SK-N-SH (cell line): ENCODE measurements at regions not wholly inside any gene's neighbourhood (a gene's known extent, or its start where the extent isn't known, plus 50 kb on each side); places are given as distances from the start of the nearest gene placed in this dataset.

ENCODE experiments used
- CTCF ChIA-PET: fragments of 300-600, 350-600 bp; formaldehyde crosslinking; extraction: SDS; loops from one replicate; lab custom pipeline; 2021; lab: Yijun Ruan, JAX
- POLR2A ChIA-PET: fragments of 350-600 bp; sonication (Branson Sonifier 250); formaldehyde crosslinking; extraction: SDS; loops from one replicate; lab custom pipeline; 2020; ENCODE audit warnings: antibody characterized with exemption, inconsistent platforms; lab: Yijun Ruan, JAX
- DNase-seq: peaks from one replicate; pipeline ENCODE4 v3.0.0; 2012
- H2AFZ ChIP-seq: fragments of 200-600 bp; sonication (generic); 2 replicates; pipeline ENCODE4 v1.8.1; 2016; ENCODE audit warnings: antibody characterized with exemption, mild to moderate bottlenecking, low read depth
- H3F3A ChIP-seq: fragments of 200-600 bp; sonication (generic); replicated peaks from 2 replicates; pipeline ENCODE3; 2016; ENCODE audit warnings: antibody characterized with exemption, mild to moderate bottlenecking; ENCODE audit not compliant: insufficient read depth
- H3K27ac ChIP-seq, 2 experiments: fragments of 200-500 bp in 1 of 2; fragments of 200-600 bp in 1 of 2; sonication (Bioruptor generic) in 1 of 2; sonication (generic), shearing (Covaris generic) in 1 of 2; 2 replicates each; pipeline versions ENCODE4 v1.5.1 to v1.6.1; 2014 to 2016; ENCODE audit warnings: low read depth in 2 of 2, inconsistent platforms in 1 of 2, low read length in 1 of 2, mild to moderate bottlenecking in 1 of 2, mixed read lengths in 1 of 2
- H3K27me3 ChIP-seq: fragments of 200-600 bp; sonication (generic), shearing (Covaris generic); 2 replicates; pipeline ENCODE4 v1.6.1; 2016; ENCODE audit warnings: mixed run types; ENCODE audit not compliant: insufficient read depth
- H3K36me3 ChIP-seq, 2 experiments: fragments of 200-500 bp in 1 of 2; fragments of 200-600 bp in 1 of 2; sonication (Bioruptor generic) in 1 of 2; sonication (generic) in 1 of 2; replicated peaks in 1 of 2; 2 replicates each; pipeline versions ENCODE3 to v1.5.1; 2014 to 2016; ENCODE audit warnings: low read length in 1 of 2, mild to moderate bottlenecking in 1 of 2; ENCODE audit not compliant: insufficient read depth in 2 of 2, control insufficient read depth in 1 of 2
- H3K4me1 ChIP-seq, 2 experiments: fragments of 200-500 bp in 1 of 2; fragments of 200-600 bp in 1 of 2; sonication (Bioruptor generic) in 1 of 2; sonication (generic), shearing (Covaris generic) in 1 of 2; 2 replicates each; pipeline versions ENCODE4 v1.5.1 to v1.6.1; 2014 to 2016; ENCODE audit warnings: low read depth in 1 of 2, low read length in 1 of 2, mixed run types in 1 of 2; ENCODE audit not compliant: insufficient read depth in 2 of 2, control insufficient read depth in 1 of 2
- H3K4me2 ChIP-seq: fragments of 200-600 bp; sonication (generic), shearing (Covaris generic); 2 replicates; pipeline ENCODE4 v1.6.1; 2017; ENCODE audit warnings: mixed run types
- H3K4me3 ChIP-seq, 2 experiments: fragments of 200-500 bp in 1 of 2; fragments of 200-600 bp in 1 of 2; sonication (Bioruptor generic) in 1 of 2; sonication (generic), shearing (Covaris generic) in 1 of 2; 2 replicates each; pipeline versions ENCODE4 v1.5.1 to v1.8.1; 2014 to 2016; ENCODE audit warnings: low read depth in 2 of 2, inconsistent platforms in 1 of 2, low read length in 1 of 2, mild to moderate bottlenecking in 1 of 2, mixed read lengths in 1 of 2, moderate library complexity in 1 of 2
- H3K79me2 ChIP-seq: fragments of 200-600 bp; sonication (generic); 2 replicates; pipeline ENCODE4 v1.8.1; 2017; ENCODE audit warnings: mild to moderate bottlenecking; ENCODE audit not compliant: insufficient read depth
- H3K9ac ChIP-seq: fragments of 200-600 bp; sonication (generic); 2 replicates; pipeline ENCODE4 v1.6.1; 2017; ENCODE audit warnings: mixed run types
- H3K9me2 ChIP-seq: fragments of 200-600 bp; sonication (generic); 2 replicates; pipeline ENCODE4 v1.6.1; 2017; ENCODE audit warnings: mixed run types
- H3K9me3 ChIP-seq: fragments of 200-600 bp; sonication (generic); 2 replicates; pipeline ENCODE4 v1.6.1; 2017; ENCODE audit warnings: mixed run types, mild to moderate bottlenecking, moderate library complexity
- H4K20me1 ChIP-seq: fragments of 200-600 bp; sonication (generic); 2 replicates; pipeline ENCODE4 v1.6.1; 2017; ENCODE audit warnings: mild to moderate bottlenecking, mixed run types; ENCODE audit not compliant: insufficient read depth
- CHD2 ChIP-seq: fragments of 150-350 bp; IDR thresholded peaks from 2 replicates; pipeline ENCODE4 v1.6.1; 2018; ENCODE audit warnings: low read length; ENCODE audit not compliant: partially characterized antibody
- EP300 ChIP-seq, 2 experiments: IDR thresholded peaks; 2 replicates each; pipeline versions ENCODE4 v1.4.0 to v1.6.1; 2012; ENCODE audit warnings: borderline replicate concordance in 1 of 2, low read depth in 1 of 2, low read length in 1 of 2
- EZH2phosphoT487 ChIP-seq: fragments of 200-600 bp; sonication (generic); IDR thresholded peaks from 2 replicates; pipeline ENCODE4 v1.6.1; 2017; ENCODE audit warnings: low read depth, mixed run types, mild to moderate bottlenecking, antibody characterized with exemption, moderate library complexity, borderline replicate concordance
- FOSL2 ChIP-seq: IDR thresholded peaks from 2 replicates; pipeline ENCODE4 v1.4.0; 2012; ENCODE audit warnings: low read depth, mild to moderate bottlenecking, moderate library complexity, borderline replicate concordance
- FOXM1 ChIP-seq: IDR thresholded peaks from 2 replicates; pipeline ENCODE4 v1.4.0; 2012; ENCODE audit warnings: low read depth, mild to moderate bottlenecking
- GABPA ChIP-seq: IDR thresholded peaks from 2 replicates; pipeline ENCODE4 v1.4.0; 2012; ENCODE audit warnings: low read depth, mild to moderate bottlenecking
- GATA2 ChIP-seq: sonication (generic); formaldehyde crosslinking; IDR thresholded peaks from 2 replicates; pipeline ENCODE4 v1.5.0; 2020; ENCODE audit warnings: mild to moderate bottlenecking, missing genetic modification reagents
- MEF2A ChIP-seq: IDR thresholded peaks from 2 replicates; pipeline ENCODE4 v1.4.0; 2012; ENCODE audit warnings: low read depth, borderline replicate concordance
- MXI1 ChIP-seq: IDR thresholded peaks from 2 replicates; pipeline ENCODE4 v1.6.1; 2012; ENCODE audit warnings: mild to moderate bottlenecking, low read depth, low read length, improper control_type of control experiment
- NRF1 ChIP-seq: IDR thresholded peaks from 2 replicates; pipeline ENCODE4 v1.6.1; 2012; ENCODE audit warnings: low read depth, mild to moderate bottlenecking, low read length
- RCOR1 ChIP-seq: fragments of 150-350 bp; IDR thresholded peaks from 2 replicates; pipeline ENCODE4 v1.6.1; 2017; ENCODE audit warnings: antibody characterized with exemption, low read length
- RFX5 ChIP-seq: IDR thresholded peaks from 2 replicates; pipeline ENCODE4 v1.6.1; 2012; ENCODE audit warnings: mild to moderate bottlenecking, improper control_type of control experiment, low read length
- SIN3A ChIP-seq: IDR thresholded peaks from 2 replicates; pipeline ENCODE4 v1.6.1; 2012; ENCODE audit warnings: low read depth, mild to moderate bottlenecking, low read length, moderate library complexity, borderline replicate concordance
- SMC3 ChIP-seq: IDR thresholded peaks from 2 replicates; pipeline ENCODE4 v1.6.1; 2012; ENCODE audit warnings: low read depth, low read length, improper control_type of control experiment
- TAF1 ChIP-seq: IDR thresholded peaks from 2 replicates; pipeline ENCODE4 v1.6.1; 2012; ENCODE audit warnings: low read depth, mild to moderate bottlenecking, low read length, moderate library complexity, borderline replicate concordance
- WGBS: methylation state at CpG from one replicate; pipeline ENCODE4 v1.1.6; 2017; ENCODE audit warnings: low lambda C conversion rate; 5-methylcytosine and 5-hydroxymethylcytosine counted together
- TF ChIP-seq, protein P1 (sequence below): fragments of 200-600 bp; sonication (generic); IDR thresholded peaks from 2 replicates; pipeline ENCODE4 v1.6.1; 2017; ENCODE audit warnings: antibody characterized with exemption, mild to moderate bottlenecking, moderate library complexity
- TF ChIP-seq, protein P2 (sequence below): IDR thresholded peaks from 2 replicates; pipeline ENCODE4 v1.4.0; 2012; ENCODE audit warnings: low read depth, borderline replicate concordance
- TF ChIP-seq, protein P3 (sequence below): IDR thresholded peaks from 2 replicates; pipeline ENCODE4 v1.4.0; 2012; ENCODE audit warnings: low read depth, borderline replicate concordance
- TF ChIP-seq, protein P4 (sequence below): fragments of 150-350 bp; IDR thresholded peaks from 2 replicates; pipeline ENCODE4 v1.6.1; 2016; ENCODE audit warnings: mild to moderate bottlenecking, low read depth, low read length
- TF ChIP-seq, protein P5 (sequence below): IDR thresholded peaks from 2 replicates; pipeline ENCODE4 v1.6.1; 2012; ENCODE audit warnings: mild to moderate bottlenecking, low read depth, low read length, moderate library complexity
- TF ChIP-seq, protein P6 (sequence below): IDR thresholded peaks from 2 replicates; pipeline ENCODE4; 2012

DNA sequence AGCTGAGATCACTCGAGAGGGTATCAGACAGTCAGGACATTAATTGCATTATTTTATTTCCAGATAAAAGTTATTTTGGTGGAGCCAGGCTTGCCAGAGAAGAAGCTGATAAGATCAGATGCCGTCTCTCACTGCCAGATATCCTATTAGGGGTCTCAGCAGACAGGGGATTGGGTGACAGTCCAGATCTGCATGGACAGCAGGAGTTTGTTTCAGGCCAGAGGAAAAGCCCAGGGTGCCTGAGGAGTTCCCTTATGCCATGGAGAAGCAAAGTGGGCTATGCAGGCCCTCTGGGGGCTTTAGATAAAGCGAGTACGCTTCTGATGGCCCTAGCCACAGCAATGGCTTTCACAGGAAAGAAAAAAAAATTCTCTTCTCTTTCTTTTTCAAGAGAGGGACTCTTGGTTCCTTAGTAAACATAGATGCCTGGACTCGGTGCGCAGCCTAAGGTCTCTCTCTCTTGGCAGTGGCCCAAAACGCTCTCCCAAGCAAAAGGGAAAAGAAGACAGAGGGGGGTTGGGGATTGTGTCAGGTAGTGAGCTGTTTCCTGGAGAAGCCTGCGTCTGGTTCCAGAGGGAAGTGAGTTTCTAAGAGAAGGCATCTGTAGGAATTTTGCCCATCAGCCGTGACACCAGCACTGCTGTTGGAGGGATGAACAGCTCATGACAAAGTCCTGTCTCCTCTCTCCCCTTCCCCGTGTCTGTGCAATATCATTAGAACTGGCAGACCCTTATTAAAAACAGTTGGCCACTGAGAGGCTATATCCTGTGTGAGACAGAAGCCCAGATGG is 166.3 kb upstream of the FOXF1 start:
- H3K4me2 ChIP-seq = peak overlapping the region; percentile 66
- H3K4me3 ChIP-seq = peak overlapping the region in 1 of 2 experiments; percentile 40; a peak in 2 of 4 replicates
- TF ChIP-seq, protein P1, sequence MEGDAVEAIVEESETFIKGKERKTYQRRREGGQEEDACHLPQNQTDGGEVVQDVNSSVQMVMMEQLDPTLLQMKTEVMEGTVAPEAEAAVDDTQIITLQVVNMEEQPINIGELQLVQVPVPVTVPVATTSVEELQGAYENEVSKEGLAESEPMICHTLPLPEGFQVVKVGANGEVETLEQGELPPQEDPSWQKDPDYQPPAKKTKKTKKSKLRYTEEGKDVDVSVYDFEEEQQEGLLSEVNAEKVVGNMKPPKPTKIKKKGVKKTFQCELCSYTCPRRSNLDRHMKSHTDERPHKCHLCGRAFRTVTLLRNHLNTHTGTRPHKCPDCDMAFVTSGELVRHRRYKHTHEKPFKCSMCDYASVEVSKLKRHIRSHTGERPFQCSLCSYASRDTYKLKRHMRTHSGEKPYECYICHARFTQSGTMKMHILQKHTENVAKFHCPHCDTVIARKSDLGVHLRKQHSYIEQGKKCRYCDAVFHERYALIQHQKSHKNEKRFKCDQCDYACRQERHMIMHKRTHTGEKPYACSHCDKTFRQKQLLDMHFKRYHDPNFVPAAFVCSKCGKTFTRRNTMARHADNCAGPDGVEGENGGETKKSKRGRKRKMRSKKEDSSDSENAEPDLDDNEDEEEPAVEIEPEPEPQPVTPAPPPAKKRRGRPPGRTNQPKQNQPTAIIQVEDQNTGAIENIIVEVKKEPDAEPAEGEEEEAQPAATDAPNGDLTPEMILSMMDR = no peak
- TF ChIP-seq MXI1 = 0 out of 2 replicates have a peak, but pooled peaks have one; percentile 27
- 0 out of 2 replicates have a peak, but pooled peaks have one; percentile 17 for TF ChIP-seq RCOR1
- TF ChIP-seq GABPA = no peak
- no peak for TF ChIP-seq MEF2A
- no peak for TF ChIP-seq TAF1
- no peak for TF ChIP-seq RFX5
- no peak for TF ChIP-seq NRF1
- TF ChIP-seq, protein P2, sequence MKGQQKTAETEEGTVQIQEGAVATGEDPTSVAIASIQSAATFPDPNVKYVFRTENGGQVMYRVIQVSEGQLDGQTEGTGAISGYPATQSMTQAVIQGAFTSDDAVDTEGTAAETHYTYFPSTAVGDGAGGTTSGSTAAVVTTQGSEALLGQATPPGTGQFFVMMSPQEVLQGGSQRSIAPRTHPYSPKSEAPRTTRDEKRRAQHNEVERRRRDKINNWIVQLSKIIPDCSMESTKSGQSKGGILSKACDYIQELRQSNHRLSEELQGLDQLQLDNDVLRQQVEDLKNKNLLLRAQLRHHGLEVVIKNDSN = no peak
- TF ChIP-seq, protein P3, sequence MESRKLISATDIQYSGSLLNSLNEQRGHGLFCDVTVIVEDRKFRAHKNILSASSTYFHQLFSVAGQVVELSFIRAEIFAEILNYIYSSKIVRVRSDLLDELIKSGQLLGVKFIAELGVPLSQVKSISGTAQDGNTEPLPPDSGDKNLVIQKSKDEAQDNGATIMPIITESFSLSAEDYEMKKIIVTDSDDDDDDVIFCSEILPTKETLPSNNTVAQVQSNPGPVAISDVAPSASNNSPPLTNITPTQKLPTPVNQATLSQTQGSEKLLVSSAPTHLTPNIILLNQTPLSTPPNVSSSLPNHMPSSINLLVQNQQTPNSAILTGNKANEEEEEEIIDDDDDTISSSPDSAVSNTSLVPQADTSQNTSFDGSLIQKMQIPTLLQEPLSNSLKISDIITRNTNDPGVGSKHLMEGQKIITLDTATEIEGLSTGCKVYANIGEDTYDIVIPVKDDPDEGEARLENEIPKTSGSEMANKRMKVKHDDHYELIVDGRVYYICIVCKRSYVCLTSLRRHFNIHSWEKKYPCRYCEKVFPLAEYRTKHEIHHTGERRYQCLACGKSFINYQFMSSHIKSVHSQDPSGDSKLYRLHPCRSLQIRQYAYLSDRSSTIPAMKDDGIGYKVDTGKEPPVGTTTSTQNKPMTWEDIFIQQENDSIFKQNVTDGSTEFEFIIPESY = no peak
- TF ChIP-seq, protein P4, sequence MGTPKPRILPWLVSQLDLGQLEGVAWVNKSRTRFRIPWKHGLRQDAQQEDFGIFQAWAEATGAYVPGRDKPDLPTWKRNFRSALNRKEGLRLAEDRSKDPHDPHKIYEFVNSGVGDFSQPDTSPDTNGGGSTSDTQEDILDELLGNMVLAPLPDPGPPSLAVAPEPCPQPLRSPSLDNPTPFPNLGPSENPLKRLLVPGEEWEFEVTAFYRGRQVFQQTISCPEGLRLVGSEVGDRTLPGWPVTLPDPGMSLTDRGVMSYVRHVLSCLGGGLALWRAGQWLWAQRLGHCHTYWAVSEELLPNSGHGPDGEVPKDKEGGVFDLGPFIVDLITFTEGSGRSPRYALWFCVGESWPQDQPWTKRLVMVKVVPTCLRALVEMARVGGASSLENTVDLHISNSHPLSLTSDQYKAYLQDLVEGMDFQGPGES = no peak
- no peak for TF ChIP-seq CHD2
- TF ChIP-seq, protein P5, sequence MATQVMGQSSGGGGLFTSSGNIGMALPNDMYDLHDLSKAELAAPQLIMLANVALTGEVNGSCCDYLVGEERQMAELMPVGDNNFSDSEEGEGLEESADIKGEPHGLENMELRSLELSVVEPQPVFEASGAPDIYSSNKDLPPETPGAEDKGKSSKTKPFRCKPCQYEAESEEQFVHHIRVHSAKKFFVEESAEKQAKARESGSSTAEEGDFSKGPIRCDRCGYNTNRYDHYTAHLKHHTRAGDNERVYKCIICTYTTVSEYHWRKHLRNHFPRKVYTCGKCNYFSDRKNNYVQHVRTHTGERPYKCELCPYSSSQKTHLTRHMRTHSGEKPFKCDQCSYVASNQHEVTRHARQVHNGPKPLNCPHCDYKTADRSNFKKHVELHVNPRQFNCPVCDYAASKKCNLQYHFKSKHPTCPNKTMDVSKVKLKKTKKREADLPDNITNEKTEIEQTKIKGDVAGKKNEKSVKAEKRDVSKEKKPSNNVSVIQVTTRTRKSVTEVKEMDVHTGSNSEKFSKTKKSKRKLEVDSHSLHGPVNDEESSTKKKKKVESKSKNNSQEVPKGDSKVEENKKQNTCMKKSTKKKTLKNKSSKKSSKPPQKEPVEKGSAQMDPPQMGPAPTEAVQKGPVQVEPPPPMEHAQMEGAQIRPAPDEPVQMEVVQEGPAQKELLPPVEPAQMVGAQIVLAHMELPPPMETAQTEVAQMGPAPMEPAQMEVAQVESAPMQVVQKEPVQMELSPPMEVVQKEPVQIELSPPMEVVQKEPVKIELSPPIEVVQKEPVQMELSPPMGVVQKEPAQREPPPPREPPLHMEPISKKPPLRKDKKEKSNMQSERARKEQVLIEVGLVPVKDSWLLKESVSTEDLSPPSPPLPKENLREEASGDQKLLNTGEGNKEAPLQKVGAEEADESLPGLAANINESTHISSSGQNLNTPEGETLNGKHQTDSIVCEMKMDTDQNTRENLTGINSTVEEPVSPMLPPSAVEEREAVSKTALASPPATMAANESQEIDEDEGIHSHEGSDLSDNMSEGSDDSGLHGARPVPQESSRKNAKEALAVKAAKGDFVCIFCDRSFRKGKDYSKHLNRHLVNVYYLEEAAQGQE = no peak
- peak in 1 of 2 experiments; percentile 8; a peak in 1 of 4 replicates for TF ChIP-seq EP300 (IDR thresholded peaks at IDR 0.05; ENCODE audit: borderline replicate concordance in 1 of 2, low read depth in 1 of 2, low read length in 1 of 2)
- TF ChIP-seq EZH2phosphoT487 = no peak
- TF ChIP-seq FOXM1 = no peak
- TF ChIP-seq, protein P6, sequence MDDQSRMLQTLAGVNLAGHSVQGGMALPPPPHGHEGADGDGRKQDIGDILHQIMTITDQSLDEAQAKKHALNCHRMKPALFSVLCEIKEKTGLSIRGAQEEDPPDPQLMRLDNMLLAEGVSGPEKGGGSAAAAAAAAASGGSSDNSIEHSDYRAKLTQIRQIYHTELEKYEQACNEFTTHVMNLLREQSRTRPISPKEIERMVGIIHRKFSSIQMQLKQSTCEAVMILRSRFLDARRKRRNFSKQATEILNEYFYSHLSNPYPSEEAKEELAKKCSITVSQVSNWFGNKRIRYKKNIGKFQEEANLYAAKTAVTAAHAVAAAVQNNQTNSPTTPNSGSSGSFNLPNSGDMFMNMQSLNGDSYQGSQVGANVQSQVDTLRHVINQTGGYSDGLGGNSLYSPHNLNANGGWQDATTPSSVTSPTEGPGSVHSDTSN = peak; percentile 49; the same call in 1 of the 2 replicates
- no peak for TF ChIP-seq FOSL2
- peak; percentile 68 for TF ChIP-seq GATA2 (CRISPR knock-in tag)
- no peak for TF ChIP-seq SIN3A
- no peak for TF ChIP-seq SMC3

More for the DNA sequence above, 166.3 kb upstream of the FOXF1 start:
- H3K9ac ChIP-seq = peak overlapping the region; percentile 26; the same call in 1 of the 2 replicates
- DNase-seq = peak; percentile 69
- H3K27ac ChIP-seq = peak overlapping the region; percentile 48 to 55; a peak in 3 of 4 replicates
- H3K36me3 ChIP-seq = no peaks in the 10 kb centered on the region
- no peaks in the 10 kb centered on the region for H4K20me1 ChIP-seq
- WGBS = 1% methylated on average over 10 of the region's 10 CpGs
- ChIA-PET POLR2A (no interaction called here), CTCF (no interaction called here)
- no peaks in the 10 kb centered on the region for H3K27me3 ChIP-seq
- no peaks in the 10 kb centered on the region for H3K9me2 ChIP-seq
- no peaks in the 10 kb centered on the region for H3K9me3 ChIP-seq
- H3K79me2 ChIP-seq = no peaks in the 10 kb centered on the region
- H2AFZ ChIP-seq = peak overlapping the region; percentile 76
- peaks cover 6% of the 10 kb centered on the region for H3F3A ChIP-seq
- H3K4me1 ChIP-seq = peaks cover 11 to 17% of the 10 kb centered on the region in 2 experiments; a peak in 3 of 4 replicates
